ENCODE measurements at regions not wholly inside any gene's neighbourhood (a gene's known extent, or its start where the extent isn't known, plus 50 kb on each side); places are given as distances from the start of the nearest gene placed in this dataset.

DNA sequence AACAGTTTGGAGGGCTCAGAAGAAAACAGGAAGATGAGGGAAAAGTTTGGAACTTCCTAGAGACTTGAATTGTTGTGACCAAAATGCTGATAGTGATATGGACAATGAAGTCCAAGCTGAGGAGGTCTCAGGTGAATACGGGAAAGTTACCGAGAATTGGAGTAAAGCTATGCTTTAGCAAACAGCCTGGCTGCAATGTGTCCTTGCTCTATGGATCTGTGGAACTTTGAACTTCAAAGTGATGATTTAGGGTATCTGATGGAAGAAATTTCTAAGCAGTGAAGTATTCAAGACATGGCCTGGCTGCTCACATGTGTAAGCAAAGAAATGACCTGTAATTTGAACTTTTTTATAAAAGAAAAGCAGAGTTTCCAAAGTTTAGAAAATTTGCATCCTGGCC, 240.2 kb upstream of the KLF14 start:
- no peaks in the 10 kb centered on the region for H3K27me3 Mint-ChIP-seq
- DNase-seq (no peak), ATAC-seq (replicated peaks in 1 of 4) (no peak)
- CTCF ChIA-PET, result interaction anchor here in 1 of 2 donors (1.6 kb wide), 1 partner anchor 77 kb away, joined by 4 read pairs; no protein-coding TSS in a partner anchor
- 96% methylated on average over 2 of the region's 2 CpGs for WGBS (ENCODE audit: insufficient coverage)
- peaks cover 0 to 4% (median 0%) of the 10 kb centered on the region in 3 donors for H3K9me3 Mint-ChIP-seq
- Histone ChIP-seq H3K27ac (ENCODE audit: low read length) (no peak overlapping the region), H3K36me3 (ENCODE audit: control insufficient read depth in 2 of 2, extremely low read depth in 1 of 2, insufficient read depth in 1 of 2, low read length in 1 of 2) (peaks cover 0 to 14% of the 10 kb centered on the region in 2 donors), H3K27me3 (replicated peaks in 1 of 2; ENCODE audit: control insufficient read depth in 2 of 2, extremely low read depth in 1 of 2, insufficient read depth in 2 of 2, low read length in 1 of 2) (no peaks in the 10 kb centered on the region), H3K4me3 (ENCODE audit: control insufficient read depth in 1 of 2, extremely low read depth in 1 of 2, low read length in 1 of 2) (no peak overlapping the region), H3K4me1 (ENCODE audit: control insufficient read depth in 1 of 2, extremely low read depth in 1 of 2, insufficient read depth in 2 of 2, low read length in 2 of 2) (peaks cover 0 to 20% of the 10 kb centered on the region in 2 experiments), H3K9me3 (no peaks in the 10 kb centered on the region)
- POLR2A ChIA-PET, result interaction anchor here in 1 of 2 donors (0.6 kb wide), 2 partner anchors 67 to 129 kb away, joined by 3 to 6 read pairs; no protein-coding TSS in a partner anchor
- H3K36me3 Mint-ChIP-seq, result peaks cover 53% of the 10 kb centered on the region
- H3K4me1 Mint-ChIP-seq, result peaks cover 51 to 77% (median 70%) of the 10 kb centered on the region in 3 donors
- H3K4me3 Mint-ChIP-seq, result no peak overlapping the region
- H3K27ac Mint-ChIP-seq, result peak overlapping the region; percentile 33 to 41

DNA sequence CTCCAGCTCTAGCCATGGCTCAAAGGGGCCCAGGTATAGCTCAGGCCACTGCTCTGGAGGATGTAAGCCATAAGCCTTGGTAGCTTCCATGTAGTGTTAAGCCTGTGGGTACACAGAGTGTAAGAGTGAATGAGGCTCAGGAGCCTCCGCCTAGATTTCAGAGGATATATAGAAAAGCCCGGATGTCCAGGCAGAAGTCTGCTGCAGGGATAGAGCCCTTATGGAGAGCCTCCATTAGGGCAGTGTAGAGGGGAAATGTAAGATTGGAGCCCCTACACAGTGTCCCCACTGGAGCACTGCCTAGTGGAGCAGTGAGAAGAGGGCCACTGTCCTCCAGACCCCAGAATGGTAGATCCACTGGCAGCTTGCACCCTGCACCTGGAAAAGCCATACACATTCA, 240.8 kb upstream of the KLF14 start:
- 100% methylated on average over 2 of the region's 2 CpGs for WGBS (ENCODE audit: insufficient coverage)
- Histone ChIP-seq H3K27me3 (replicated peaks in 1 of 2; ENCODE audit: control insufficient read depth in 2 of 2, extremely low read depth in 1 of 2, insufficient read depth in 2 of 2, low read length in 1 of 2) (no peaks in the 10 kb centered on the region), H3K36me3 (ENCODE audit: control insufficient read depth in 2 of 2, extremely low read depth in 1 of 2, insufficient read depth in 1 of 2, low read length in 1 of 2) (peaks cover 0 to 14% of the 10 kb centered on the region in 2 donors), H3K9me3 (no peaks in the 10 kb centered on the region), H3K4me1 (ENCODE audit: control insufficient read depth in 1 of 2, extremely low read depth in 1 of 2, insufficient read depth in 2 of 2, low read length in 2 of 2) (peaks cover 0 to 19% of the 10 kb centered on the region in 2 experiments), H3K4me3 (ENCODE audit: control insufficient read depth in 1 of 2, extremely low read depth in 1 of 2, low read length in 1 of 2) (no peak overlapping the region), H3K27ac (ENCODE audit: low read length) (no peak overlapping the region)
- Mint-ChIP-seq H3K27ac (peak overlapping the region; percentile 33 to 41), H3K36me3 (peaks cover 53% of the 10 kb centered on the region), H3K4me1 (peaks cover 57 to 79% (median 75%) of the 10 kb centered on the region in 3 donors), H3K9me3 (peaks cover 0 to 4% (median 0%) of the 10 kb centered on the region in 3 donors), H3K4me3 (no peak overlapping the region), H3K27me3 (no peaks in the 10 kb centered on the region)
- CTCF ChIA-PET, result interaction anchor here in 1 of 2 donors (1.6 kb wide), 1 partner anchor 78 kb away, joined by 4 read pairs; no protein-coding TSS in a partner anchor
- no peak for DNase-seq
- ATAC-seq (replicated peaks in 1 of 4), result no peak
- POLR2A ChIA-PET, result no interaction called here

- Histone ChIP-seq H3K27ac (ENCODE audit: low read length) (no peak overlapping the region), H3K27me3 (replicated peaks in 1 of 2; ENCODE audit: control insufficient read depth in 2 of 2, extremely low read depth in 1 of 2, insufficient read depth in 2 of 2, low read length in 1 of 2) (no peaks in the 10 kb centered on the region), H3K4me3 (ENCODE audit: control insufficient read depth in 1 of 2, extremely low read depth in 1 of 2, low read length in 1 of 2) (no peak overlapping the region), H3K4me1 (ENCODE audit: control insufficient read depth in 1 of 2, extremely low read depth in 1 of 2, insufficient read depth in 2 of 2, low read length in 2 of 2) (peaks cover 0 to 16% of the 10 kb centered on the region in 2 experiments), H3K36me3 (ENCODE audit: control insufficient read depth in 2 of 2, extremely low read depth in 1 of 2, insufficient read depth in 1 of 2, low read length in 1 of 2) (peaks cover 0 to 14% of the 10 kb centered on the region in 2 donors), H3K9me3 (no peaks in the 10 kb centered on the region)
- 95% methylated on average over 3 of the region's 5 CpGs for WGBS (ENCODE audit: insufficient coverage)
- peaks cover 0 to 4% (median 0%) of the 10 kb centered on the region in 3 donors for H3K9me3 Mint-ChIP-seq
- POLR2A ChIA-PET, result interaction anchor here (0.6 to 0.7 kb wide), 2 partner anchors 37 to 291 kb away, joined by 4 to 6 read pairs; no protein-coding TSS in a partner anchor
- H3K4me3 Mint-ChIP-seq, result no peak overlapping the region
- H3K27me3 Mint-ChIP-seq, result no peaks in the 10 kb centered on the region
- DNase-seq, result no peak
- peaks cover 52 to 75% (median 70%) of the 10 kb centered on the region in 3 donors for H3K4me1 Mint-ChIP-seq
- H3K36me3 Mint-ChIP-seq, result peaks cover 50% of the 10 kb centered on the region
- peak overlapping the region; percentile 36 to 78 for H3K27ac Mint-ChIP-seq
- no peak for ATAC-seq (replicated peaks in 1 of 4)
- CTCF ChIA-PET, result no interaction called here
These were observed 241.7 kb upstream of the KLF14 start for GRCh38 chr7:130975731-130976130.

DNA sequence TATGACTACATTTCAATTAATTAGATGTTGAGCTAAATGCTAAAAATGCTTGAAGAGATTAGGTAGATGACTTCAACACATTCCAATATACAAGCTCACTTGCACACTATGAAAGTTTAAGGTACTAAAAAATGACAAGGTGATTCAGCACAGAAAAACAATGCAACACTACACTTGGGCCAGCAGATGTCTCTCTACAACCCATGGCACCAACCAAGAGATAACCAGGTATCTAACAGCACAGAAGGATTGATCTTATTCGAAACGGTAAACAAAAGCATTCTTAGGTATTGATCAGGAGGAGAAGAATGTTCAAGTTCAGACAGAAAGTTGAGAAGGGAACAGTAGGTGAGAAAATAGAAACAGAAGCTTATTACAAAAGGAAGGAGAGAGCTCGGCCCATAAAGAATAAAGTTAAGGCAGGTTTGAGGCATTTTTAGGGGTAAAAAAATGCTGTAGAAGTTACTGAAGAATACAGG, 248.2 kb upstream of the KLF14 start:
- Histone ChIP-seq H3K4me1 (ENCODE audit: control insufficient read depth in 1 of 2, extremely low read depth in 1 of 2, insufficient read depth in 2 of 2, low read length in 2 of 2) (peaks cover 0 to 48% of the 10 kb centered on the region in 2 experiments), H3K4me3 (ENCODE audit: control insufficient read depth in 1 of 2, extremely low read depth in 1 of 2, low read length in 1 of 2) (no peak overlapping the region), H3K27me3 (replicated peaks in 1 of 2; ENCODE audit: control insufficient read depth in 2 of 2, extremely low read depth in 1 of 2, insufficient read depth in 2 of 2, low read length in 1 of 2) (no peaks in the 10 kb centered on the region), H3K27ac (ENCODE audit: low read length) (peak overlapping the region; percentile 79), H3K9me3 (no peaks in the 10 kb centered on the region), H3K36me3 (ENCODE audit: control insufficient read depth in 2 of 2, extremely low read depth in 1 of 2, insufficient read depth in 1 of 2, low read length in 1 of 2) (peaks cover 0 to 27% of the 10 kb centered on the region in 2 donors)
- DNase-seq, result peak in 7 of 35 experiments; percentile 17 to 73 (median 20)
- Mint-ChIP-seq H3K4me3 (no peak overlapping the region), H3K4me1 (peaks cover 42 to 54% (median 50%) of the 10 kb centered on the region in 3 donors), H3K27ac (no peak overlapping the region), H3K27me3 (no peaks in the 10 kb centered on the region), H3K9me3 (no peaks in the 10 kb centered on the region), H3K36me3 (peaks cover 24% of the 10 kb centered on the region)
- POLR2A ChIA-PET, result interaction anchor here (0.6 to 1.7 kb wide), 15 partner anchors 11 to 85 kb away, joined by 3 to 8 read pairs (median 4); no protein-coding TSS in a partner anchor
- 20% methylated on average over 1 of the region's 3 CpGs for WGBS (ENCODE audit: insufficient coverage)
- ATAC-seq (replicated peaks in 1 of 4), result peak; percentile 68 to 81 (median 77)
- CTCF ChIA-PET, result interaction anchor here (0.5 to 5.5 kb wide), 51 partner anchors 8 to 919 kb away, joined by 3 to 76 read pairs (median 5); no protein-coding TSS in a partner anchor

- CTCF ChIA-PET, result interaction anchor here (0.5 to 5.5 kb wide), 45 partner anchors 8 to 442 kb away, joined by 3 to 76 read pairs (median 6); no protein-coding TSS in a partner anchor
- POLR2A ChIA-PET, result interaction anchor here (0.6 to 1.7 kb wide), 14 partner anchors 11 to 85 kb away, joined by 3 to 8 read pairs (median 4); no protein-coding TSS in a partner anchor
- no CpG with 5 or more reads among the region's 3 CpGs for WGBS (ENCODE audit: insufficient coverage)
- no peaks in the 10 kb centered on the region for H3K9me3 Mint-ChIP-seq
- H3K4me3 Mint-ChIP-seq, result no peak overlapping the region
- H3K4me1 Mint-ChIP-seq, result peaks cover 47 to 56% (median 52%) of the 10 kb centered on the region in 3 donors
- H3K27me3 Mint-ChIP-seq, result no peaks in the 10 kb centered on the region
- H3K27ac ChIP-seq (ENCODE audit: low read length), result peak overlapping the region; percentile 79
- no peaks in the 10 kb centered on the region for H3K27me3 ChIP-seq (replicated peaks in 1 of 2; ENCODE audit: control insufficient read depth in 2 of 2, extremely low read depth in 1 of 2, insufficient read depth in 2 of 2, low read length in 1 of 2)
- no peaks in the 10 kb centered on the region for H3K9me3 ChIP-seq
- peak; percentile 41 to 51 (median 46) for ATAC-seq (replicated peaks in 1 of 4)
- no peak overlapping the region for H3K27ac Mint-ChIP-seq
- no peak overlapping the region for H3K4me3 ChIP-seq (ENCODE audit: control insufficient read depth in 1 of 2, extremely low read depth in 1 of 2, low read length in 1 of 2)
- no peak for DNase-seq
- peaks cover 24% of the 10 kb centered on the region for H3K36me3 Mint-ChIP-seq
- H3K4me1 ChIP-seq (ENCODE audit: control insufficient read depth in 1 of 2, extremely low read depth in 1 of 2, insufficient read depth in 2 of 2, low read length in 2 of 2), result peaks cover 0 to 53% of the 10 kb centered on the region in 2 experiments
- H3K36me3 ChIP-seq (ENCODE audit: control insufficient read depth in 2 of 2, extremely low read depth in 1 of 2, insufficient read depth in 1 of 2, low read length in 1 of 2), result peaks cover 0 to 30% of the 10 kb centered on the region in 2 donors
These were observed 248.6 kb upstream of the KLF14 start for GRCh38 chr7:130982651-130983050.

DNA sequence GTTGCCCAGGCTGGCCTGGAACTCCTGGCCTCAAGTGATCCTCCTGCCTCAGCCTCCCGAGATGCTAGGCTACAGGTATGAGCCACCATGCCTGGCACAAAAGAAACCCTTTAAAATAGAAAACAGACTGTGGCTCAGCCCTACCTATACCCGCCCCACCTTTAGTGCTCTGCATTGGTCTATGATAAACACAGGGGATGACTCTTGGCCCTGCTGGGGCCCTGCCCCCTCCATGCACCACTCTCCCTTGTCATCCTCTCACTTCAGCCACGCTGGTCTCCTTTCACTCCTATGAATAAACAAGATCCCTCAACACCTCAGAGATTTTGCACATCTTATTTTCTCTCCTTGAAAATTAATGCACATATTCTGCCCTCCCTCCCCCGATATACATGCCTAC, 251.4 kb upstream of the KLF14 start:
- peak overlapping the region in 2 of 3 donors; percentile 39 to 59 for H3K4me3 Mint-ChIP-seq
- H3K27ac Mint-ChIP-seq, result peak overlapping the region; percentile 82 to 95
- no peaks in the 10 kb centered on the region for H3K9me3 ChIP-seq
- H3K27me3 ChIP-seq (replicated peaks in 1 of 2; ENCODE audit: control insufficient read depth in 2 of 2, extremely low read depth in 1 of 2, insufficient read depth in 2 of 2, low read length in 1 of 2), result no peaks in the 10 kb centered on the region
- H3K9me3 Mint-ChIP-seq, result no peaks in the 10 kb centered on the region
- no peak for ATAC-seq (replicated peaks in 1 of 4)
- peaks cover 56 to 64% (median 63%) of the 10 kb centered on the region in 3 donors for H3K4me1 Mint-ChIP-seq
- POLR2A ChIA-PET, result interaction anchor here (0.6 to 0.9 kb wide), 2 partner anchors 26 to 28 kb away, joined by 3 to 4 read pairs; no protein-coding TSS in a partner anchor
- no peak overlapping the region for H3K4me3 ChIP-seq (ENCODE audit: control insufficient read depth in 1 of 2, extremely low read depth in 1 of 2, low read length in 1 of 2)
- WGBS (ENCODE audit: insufficient coverage), result 89% methylated on average over 3 of the region's 4 CpGs
- CTCF ChIA-PET, result interaction anchor here (0.6 to 1.1 kb wide), 4 partner anchors 22 to 55 kb away, joined by 3 to 6 read pairs (median 4); no protein-coding TSS in a partner anchor
- no peak for DNase-seq
- H3K4me1 ChIP-seq (ENCODE audit: control insufficient read depth in 1 of 2, extremely low read depth in 1 of 2, insufficient read depth in 2 of 2, low read length in 2 of 2), result peaks cover 0 to 67% of the 10 kb centered on the region in 2 experiments
- peaks cover 24% of the 10 kb centered on the region for H3K36me3 Mint-ChIP-seq
- H3K27ac ChIP-seq (ENCODE audit: low read length), result peak overlapping the region; percentile 91
- H3K36me3 ChIP-seq (ENCODE audit: control insufficient read depth in 2 of 2, extremely low read depth in 1 of 2, insufficient read depth in 1 of 2, low read length in 1 of 2), result peaks cover 0 to 23% of the 10 kb centered on the region in 2 donors
- H3K27me3 Mint-ChIP-seq, result no peaks in the 10 kb centered on the region

Data from T-cell (primary cell).